H9 (cell line): ENCODE measurements at regions not wholly inside any gene's neighbourhood (a gene's known extent, or its start where the extent isn't known, plus 50 kb on each side); places are given as distances from the start of the nearest gene placed in this dataset.

ENCODE experiments used
- DNase-seq: peaks from one replicate; pipeline ENCODE4 v3.0.0-alpha.2; 2017
- H2AFZ ChIP-seq: one replicate; pipeline ENCODE4 v1.6.1; 2013; ENCODE audit warnings: mild to moderate bottlenecking, low read length, control low read depth, moderate library complexity
- H2AK5ac ChIP-seq: 2 replicates; pipeline ENCODE4 v1.6.1; 2013; ENCODE audit warnings: low read length, control low read depth, mixed read lengths; ENCODE audit not compliant: insufficient read length
- H2BK120ac ChIP-seq: one replicate; pipeline ENCODE4 v1.6.1; 2013; ENCODE audit warnings: low read depth, mild to moderate bottlenecking, low read length, control low read depth, inconsistent platforms; ENCODE audit not compliant: poor library complexity, severe bottlenecking
- H2BK12ac ChIP-seq: 2 replicates; pipeline ENCODE4 v1.6.1; 2013; ENCODE audit warnings: low read length, control low read depth, mixed read lengths, low read depth; ENCODE audit not compliant: insufficient read length
- H2BK15ac ChIP-seq: 2 replicates; pipeline ENCODE4 v1.6.1; 2013; ENCODE audit warnings: low read depth, low read length, control low read depth
- H2BK20ac ChIP-seq: one replicate; pipeline ENCODE4 v1.6.1; 2013; ENCODE audit warnings: low read depth, mild to moderate bottlenecking, low read length, control low read depth, inconsistent platforms; ENCODE audit not compliant: poor library complexity, severe bottlenecking
- H2BK5ac ChIP-seq: 2 replicates; pipeline ENCODE4 v1.6.1; 2013; ENCODE audit warnings: low read length, control low read depth, mixed read lengths; ENCODE audit not compliant: insufficient read length
- H3K14ac ChIP-seq: 2 replicates; pipeline ENCODE4 v1.6.1; 2013; ENCODE audit warnings: low read length, control low read depth; ENCODE audit not compliant: insufficient read depth
- H3K18ac ChIP-seq: 2 replicates; pipeline ENCODE4 v1.6.1; 2013; ENCODE audit warnings: low read depth, mild to moderate bottlenecking, mixed read lengths, low read length, control low read depth; ENCODE audit not compliant: insufficient read length
- H3K23ac ChIP-seq: 2 replicates; pipeline ENCODE4 v1.6.1; 2013; ENCODE audit warnings: low read length, control low read depth, mixed read lengths, low read depth; ENCODE audit not compliant: insufficient read length
- H3K23me2 ChIP-seq: 2 replicates; pipeline ENCODE4 v1.6.1; 2013; ENCODE audit warnings: low read depth, mild to moderate bottlenecking, mixed read lengths, low read length, control low read depth; ENCODE audit not compliant: insufficient read length, poor library complexity, severe bottlenecking
- H3K27ac ChIP-seq: 2 replicates; pipeline ENCODE4 v1.5.1; 2013; ENCODE audit warnings: low read length, control low read depth, mixed read lengths, low read depth; ENCODE audit not compliant: insufficient read length
- H3K27me3 ChIP-seq: 2 replicates; pipeline ENCODE4 v1.6.1; 2013; ENCODE audit warnings: low read length, control low read depth, inconsistent platforms; ENCODE audit not compliant: insufficient read depth
- H3K4ac ChIP-seq: 2 replicates; pipeline ENCODE4 v1.6.1; 2013; ENCODE audit warnings: low read depth, mild to moderate bottlenecking, control low read depth, inconsistent platforms, low read length, moderate library complexity
- H3K4me1 ChIP-seq: 2 replicates; pipeline ENCODE4 v1.6.1; 2013; ENCODE audit warnings: low read length, control low read depth, inconsistent platforms; ENCODE audit not compliant: insufficient read depth
- H3K4me2 ChIP-seq: 2 replicates; pipeline ENCODE4 v1.6.1; 2013; ENCODE audit warnings: low read length, control low read depth, mixed read lengths; ENCODE audit not compliant: insufficient read length, insufficient read depth
- H3K56ac ChIP-seq: 2 replicates; pipeline ENCODE4 v1.6.1; 2013; ENCODE audit warnings: low read depth, mild to moderate bottlenecking, mixed read lengths, low read length, control low read depth; ENCODE audit not compliant: insufficient read length
- H3K79me1 ChIP-seq: 2 replicates; pipeline ENCODE4 v1.6.1; 2013; ENCODE audit warnings: low read depth, mild to moderate bottlenecking, moderate library complexity, low read length, control low read depth, inconsistent platforms; ENCODE audit not compliant: insufficient read depth, poor library complexity, severe bottlenecking
- H3K79me2 ChIP-seq: 2 replicates; pipeline ENCODE4 v1.6.1; 2013; ENCODE audit warnings: low read length, control low read depth, inconsistent platforms; ENCODE audit not compliant: insufficient read depth
- H3K9ac ChIP-seq: 2 replicates; pipeline ENCODE4 v1.6.1; 2013; ENCODE audit warnings: low read length, control low read depth, mixed read lengths; ENCODE audit not compliant: insufficient read length; ENCODE audit errors: extremely low read depth
- H3K9me3 ChIP-seq: one replicate; pipeline ENCODE4 v1.6.1; 2013; ENCODE audit warnings: low read depth, low read length, inconsistent platforms; ENCODE audit not compliant: control insufficient read depth
- H3T11ph ChIP-seq: one replicate; pipeline ENCODE4 v1.6.1; 2013; ENCODE audit warnings: mild to moderate bottlenecking, low read length, control low read depth, inconsistent platforms
- H4K20me1 ChIP-seq: one replicate; pipeline ENCODE4 v1.6.1; 2013; ENCODE audit not compliant: control insufficient read depth, insufficient read length, insufficient read depth
- H4K5ac ChIP-seq: 2 replicates; pipeline ENCODE4 v1.6.1; 2013; ENCODE audit warnings: low read depth, mild to moderate bottlenecking, mixed read lengths, low read length, control low read depth; ENCODE audit not compliant: insufficient read length
- H4K8ac ChIP-seq: replicated peaks from 2 replicates; pipeline ENCODE4 v1.6.1; 2013; ENCODE audit warnings: low read length, control low read depth, mixed read lengths, low read depth; ENCODE audit not compliant: insufficient read length
- H4K91ac ChIP-seq: 2 replicates; pipeline ENCODE4 v1.6.1; 2013; ENCODE audit warnings: low read depth, mild to moderate bottlenecking, moderate library complexity, mixed read lengths, low read length, control low read depth; ENCODE audit not compliant: insufficient read length
- H3K27ac Mint-ChIP-seq, 3 experiments: 2 replicates in 2 of 3; 3 replicates in 1 of 3; pipeline ENCODE4 v1.8.0; 2020 to 2021; ENCODE audit warnings: mixed read lengths in 3 of 3, mild to moderate bottlenecking in 1 of 3, moderate library complexity in 1 of 3
- H3K27me3 Mint-ChIP-seq: 2 replicates; pipeline ENCODE4 v1.8.0; 2021; ENCODE audit warnings: low read depth, mild to moderate bottlenecking, moderate library complexity, mixed read lengths
- H3K36me3 Mint-ChIP-seq, 3 experiments: 2 replicates in 2 of 3; 3 replicates in 1 of 3; pipeline ENCODE4 v1.8.0; 2020 to 2021; ENCODE audit warnings: low read depth in 3 of 3, mixed read lengths in 3 of 3; ENCODE audit not compliant: insufficient read depth in 1 of 3
- H3K4me1 Mint-ChIP-seq, 2 experiments: 2 replicates each; pipeline ENCODE4 v1.8.0; 2020; ENCODE audit warnings: mixed read lengths in 2 of 2
- H3K4me3 Mint-ChIP-seq, 2 experiments: 2 replicates in 1 of 2; 3 replicates in 1 of 2; pipeline ENCODE4 v1.8.0; 2020 to 2021; ENCODE audit warnings: mild to moderate bottlenecking in 2 of 2, mixed read lengths in 2 of 2, moderate library complexity in 1 of 2
- H3K9me3 Mint-ChIP-seq, 2 experiments: 2 replicates in 1 of 2; 3 replicates in 1 of 2; pipeline ENCODE4 v1.8.0; 2020; ENCODE audit warnings: mild to moderate bottlenecking in 2 of 2, mixed read lengths in 2 of 2, moderate library complexity in 1 of 2
- CTCF ChIP-seq: fragments of 200-600 bp; sonication (generic); conservative IDR thresholded peaks from 3 replicates; pipeline ENCODE4 v1.8.0; 2021; ENCODE audit warnings: antibody characterized with exemption, mild to moderate bottlenecking
- WGBS: extraction: QIAGEN DNeasy Blood & Tissue Kit; methylation state at CpG from one replicate; pipeline ENCODE4 v1.1.7; 2013; ENCODE audit warnings: missing lambda C conversion rate, low lambda C conversion rate, mixed read lengths; ENCODE audit not compliant: insufficient read length; ENCODE audit errors: extremely low coverage; 5-methylcytosine and 5-hydroxymethylcytosine counted together

- Histone ChIP-seq H4K8ac (no peak overlapping the region), H2AK5ac (no peak overlapping the region), H3K56ac (no peak overlapping the region), H4K5ac (no peak overlapping the region), H3K79me1 (no peaks in the 10 kb centered on the region), H2AFZ (no peak overlapping the region), H3K4me2 (no peak overlapping the region), H4K91ac (no peak overlapping the region), H3K9ac (no peak overlapping the region), H3K27me3 (no peaks in the 10 kb centered on the region), H4K20me1 (no peaks in the 10 kb centered on the region), H3K23me2 (no peaks in the 10 kb centered on the region), H2BK120ac (no peak overlapping the region), H2BK12ac (no peak overlapping the region), H3K18ac (no peak overlapping the region), H3T11ph (no peak overlapping the region), H2BK5ac (no peak overlapping the region), H3K9me3 (no peaks in the 10 kb centered on the region), H3K79me2 (no peaks in the 10 kb centered on the region), H3K4me1 (no peaks in the 10 kb centered on the region; the same call in 1 of the 2 replicates), H3K14ac (no peak overlapping the region), H3K27ac (no peak overlapping the region), H2BK15ac (no peak overlapping the region), H3K23ac (no peak overlapping the region), H2BK20ac (no peak overlapping the region), H3K4ac (no peak overlapping the region)
- DNase-seq: no peak
- H3K36me3 Mint-ChIP-seq: no peaks in the 10 kb centered on the region
- TF ChIP-seq CTCF: no peak
- H3K27ac Mint-ChIP-seq: no peak overlapping the region
- H3K27me3 Mint-ChIP-seq: no peaks in the 10 kb centered on the region
- no peak overlapping the region for H3K4me3 Mint-ChIP-seq
- WGBS: no CpG with 5 or more reads among the region's 3 CpGs
- no peaks in the 10 kb centered on the region for H3K9me3 Mint-ChIP-seq
- peaks cover 58 to 63% of the 10 kb centered on the region in 2 experiments for H3K4me1 Mint-ChIP-seq
These were observed 142.4 kb downstream of the KIF18A start for GRCh38 chr11:27965559-27965958.
